ENCODE measurements at regions not wholly inside any gene's neighbourhood (a gene's known extent, or its start where the extent isn't known, plus 50 kb on each side); places are given as distances from the start of the nearest gene placed in this dataset.

DNA sequence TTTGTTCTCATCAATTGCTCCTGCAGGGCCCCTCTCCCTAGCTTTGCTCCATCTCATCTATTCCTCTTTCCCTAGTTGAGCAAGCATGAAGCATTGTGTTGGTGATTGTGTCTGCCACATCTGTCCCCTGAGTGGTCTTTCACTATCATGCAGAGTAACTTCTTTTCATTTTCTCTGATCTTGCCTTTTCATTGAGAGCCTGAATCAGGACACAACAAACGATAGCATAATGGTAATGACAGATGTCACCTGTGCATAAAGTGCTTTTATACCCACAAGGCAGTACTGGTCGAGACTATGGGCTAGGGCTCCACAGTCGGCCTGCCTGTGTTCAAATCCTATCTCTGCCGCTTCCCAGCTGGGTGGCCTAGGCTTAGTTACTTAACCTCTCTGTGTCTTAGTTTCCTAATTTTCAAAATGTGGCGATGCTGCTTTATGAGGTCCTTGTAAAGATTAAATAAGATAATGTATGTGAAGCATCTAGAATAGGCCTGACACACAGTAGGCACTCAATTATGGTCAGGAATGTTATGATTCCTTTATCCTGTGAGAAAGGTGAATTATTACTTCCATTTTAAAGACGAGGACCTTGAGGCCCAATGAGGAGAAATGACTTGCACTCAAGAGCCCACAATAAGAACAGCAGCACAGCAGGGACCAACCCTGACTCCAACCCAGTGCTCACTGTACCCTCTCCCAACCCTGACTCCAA lies 137.1 kb upstream of the ZNF618 start:
- dilution Hi-C loops (cut with HindIII; ENCODE audit: low sequenced_read_pairs, unreplicated experiment) (no loop called here), intact Hi-C loops (cut with micrococcal nuclease) (no loop called here), in situ Hi-C loops (cut with MboI; ENCODE audit: low sequenced_read_pairs) (no loop called here)
- ChIA-PET POLR2A (ENCODE audit: unreplicated experiment) (no interaction called here), CTCF (no interaction called here)
- 65% methylated on average over 4 of the region's 6 CpGs; no CpG with 5 or more reads in 1 of the 2 experiments for WGBS, 2 experiments (ENCODE audit: extremely low coverage in 2 of 2, insufficient read length in 1 of 2)
- TF ChIP-seq MAZ (IDR thresholded peaks at IDR 0.05; ENCODE audit: borderline replicate concordance, low read depth, low read length) (no peak), ELK1 (IDR thresholded peaks at IDR 0.05; ENCODE audit: borderline replicate concordance, low read depth, low read length) (no peak), MAFK (IDR thresholded peaks at IDR 0.05; ENCODE audit: low read depth, low read length) (no peak), MXI1 (IDR thresholded peaks at IDR 0.05; ENCODE audit: borderline replicate concordance, low read depth, low read length) (no peak), RCOR1 (IDR thresholded peaks at IDR 0.05; ENCODE audit: insufficient replicate concordance, low read length) (no peak), CHD1 (IDR thresholded peaks at IDR 0.05; ENCODE audit: low read depth, low read length) (no peak), POLR2A (IDR thresholded peaks at IDR 0.05; ENCODE audit: low read depth, low read length) (no peak), RAD21 (IDR thresholded peaks at IDR 0.05; ENCODE audit: low read length) (no peak), BHLHE40 (IDR thresholded peaks at IDR 0.05; ENCODE audit: low read depth, low read length) (no peak), NFE2L2 (IDR thresholded peaks at IDR 0.05; ENCODE audit: low read depth, low read length) (no peak), FOS (IDR thresholded peaks at IDR 0.05; ENCODE audit: low read depth, low read length) (no peak), RFX5 (IDR thresholded peaks at IDR 0.05; ENCODE audit: low read depth, low read length) (no peak), CEBPB (IDR thresholded peaks at IDR 0.05; ENCODE audit: low read depth, low read length) (no peak), SMC3 (IDR thresholded peaks at IDR 0.05; ENCODE audit: low read depth, low read length) (no peak)
- TF ChIP-seq, protein P1, sequence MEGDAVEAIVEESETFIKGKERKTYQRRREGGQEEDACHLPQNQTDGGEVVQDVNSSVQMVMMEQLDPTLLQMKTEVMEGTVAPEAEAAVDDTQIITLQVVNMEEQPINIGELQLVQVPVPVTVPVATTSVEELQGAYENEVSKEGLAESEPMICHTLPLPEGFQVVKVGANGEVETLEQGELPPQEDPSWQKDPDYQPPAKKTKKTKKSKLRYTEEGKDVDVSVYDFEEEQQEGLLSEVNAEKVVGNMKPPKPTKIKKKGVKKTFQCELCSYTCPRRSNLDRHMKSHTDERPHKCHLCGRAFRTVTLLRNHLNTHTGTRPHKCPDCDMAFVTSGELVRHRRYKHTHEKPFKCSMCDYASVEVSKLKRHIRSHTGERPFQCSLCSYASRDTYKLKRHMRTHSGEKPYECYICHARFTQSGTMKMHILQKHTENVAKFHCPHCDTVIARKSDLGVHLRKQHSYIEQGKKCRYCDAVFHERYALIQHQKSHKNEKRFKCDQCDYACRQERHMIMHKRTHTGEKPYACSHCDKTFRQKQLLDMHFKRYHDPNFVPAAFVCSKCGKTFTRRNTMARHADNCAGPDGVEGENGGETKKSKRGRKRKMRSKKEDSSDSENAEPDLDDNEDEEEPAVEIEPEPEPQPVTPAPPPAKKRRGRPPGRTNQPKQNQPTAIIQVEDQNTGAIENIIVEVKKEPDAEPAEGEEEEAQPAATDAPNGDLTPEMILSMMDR (conservative IDR thresholded peaks at IDR 0.05; ENCODE audit: low read depth, low read length): no peak
- TF ChIP-seq, protein P2, sequence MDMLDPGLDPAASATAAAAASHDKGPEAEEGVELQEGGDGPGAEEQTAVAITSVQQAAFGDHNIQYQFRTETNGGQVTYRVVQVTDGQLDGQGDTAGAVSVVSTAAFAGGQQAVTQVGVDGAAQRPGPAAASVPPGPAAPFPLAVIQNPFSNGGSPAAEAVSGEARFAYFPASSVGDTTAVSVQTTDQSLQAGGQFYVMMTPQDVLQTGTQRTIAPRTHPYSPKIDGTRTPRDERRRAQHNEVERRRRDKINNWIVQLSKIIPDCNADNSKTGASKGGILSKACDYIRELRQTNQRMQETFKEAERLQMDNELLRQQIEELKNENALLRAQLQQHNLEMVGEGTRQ (IDR thresholded peaks at IDR 0.05; ENCODE audit: low read depth, low read length): no peak
- H3K79me1 ChIP-seq (ENCODE audit: low read depth in 1 of 2, low read length in 2 of 2): no peaks in the 10 kb centered on the region
- H2BK120ac ChIP-seq (ENCODE audit: low read depth, low read length): no peak overlapping the region
- H3K18ac ChIP-seq (ENCODE audit: low read depth, low read length): no peak overlapping the region
- no peak overlapping the region for H2AK9ac ChIP-seq (replicated peaks; ENCODE audit: low read depth, low read length, poor library complexity)
- H3K27me3 ChIP-seq (ENCODE audit: control insufficient read depth, insufficient read depth, low read length): peaks cover 29% of the 10 kb centered on the region
- no peak overlapping the region for H4K91ac ChIP-seq (ENCODE audit: insufficient read depth, low read depth, low read length)
- H3K4me2 ChIP-seq (ENCODE audit: low read depth, low read length): no peak overlapping the region
- DNase-seq (no peak), ATAC-seq (ENCODE audit: low read depth) (no peak)
- no peaks in the 10 kb centered on the region for H3K9me1 ChIP-seq (ENCODE audit: insufficient read depth, low read length)
- H4K5ac ChIP-seq (ENCODE audit: low read depth, low read length): no peak overlapping the region
- H3K9ac ChIP-seq (ENCODE audit: low read depth, low read length): no peak overlapping the region
- no peak overlapping the region for H2AK5ac ChIP-seq (ENCODE audit: low read depth, low read length)
- no peaks in the 10 kb centered on the region for H3K9me3 ChIP-seq (ENCODE audit: control insufficient read depth, insufficient read depth, low read length)
- BruUV-seq (replicated peaks): no TSS peak
- H2BK15ac ChIP-seq (ENCODE audit: low read depth, low read length): no peak overlapping the region
- no peak overlapping the region for H2BK20ac ChIP-seq (ENCODE audit: low read depth, low read length)
- H3K4me1 ChIP-seq (ENCODE audit: control insufficient read depth, insufficient read depth, low read length): no peaks in the 10 kb centered on the region
- no peak overlapping the region for H3K4ac ChIP-seq (ENCODE audit: low read depth, low read length)
- no peaks in the 10 kb centered on the region for H4K20me1 ChIP-seq (ENCODE audit: insufficient read depth, low read length)
- H3K27ac ChIP-seq (ENCODE audit: insufficient read depth, low read length): no peak overlapping the region
- H3K23ac ChIP-seq (ENCODE audit: low read depth, low read length): no peak overlapping the region
- H3K14ac ChIP-seq (replicated peaks; ENCODE audit: low read depth, low read length): no peak overlapping the region
- no peak overlapping the region for H2BK5ac ChIP-seq (ENCODE audit: low read depth, low read length, poor library complexity, severe bottlenecking)
- no peak overlapping the region for H3K4me3 ChIP-seq (ENCODE audit: insufficient read depth, low read depth, low read length)
- no peak overlapping the region for H2AFZ ChIP-seq (replicated peaks; ENCODE audit: low read length, poor library complexity)
- H4K8ac ChIP-seq (ENCODE audit: low read depth in 2 of 2, low read length in 2 of 2): no peak overlapping the region
- H3K56ac ChIP-seq (ENCODE audit: extremely low read depth, insufficient read depth, low read length): no peak overlapping the region
- H3K36me3 ChIP-seq (ENCODE audit: control insufficient read depth, insufficient read depth, low read length): no peaks in the 10 kb centered on the region

Measured in IMR-90 (cell line).